ENCODE measurements at regions not wholly inside any gene's neighbourhood (a gene's known extent, or its start where the extent isn't known, plus 50 kb on each side); places are given as distances from the start of the nearest gene placed in this dataset.
"Not testable (repeated sequence)": the region's sequence is repeated elsewhere in the genome, so short reads cannot be mapped to it uniquely, and the experiment has no call there.

- H3K27me3 Mint-ChIP-seq; ATAC-seq (ENCODE audit: low read depth); H3K36me3 Mint-ChIP-seq; DNase-seq; H3K4me1 Mint-ChIP-seq; H3K27ac Mint-ChIP-seq; H3K4me3 Mint-ChIP-seq; POLR2A ChIA-PET; H3K9me3 Mint-ChIP-seq: not testable (repeated sequence)
These were observed 208.0 kb upstream of the IRF2BP2 start for GRCh38 chr1:234818040-234818387.

GRCh38 chr1:234817313-234818039, 207.5 kb upstream of the IRF2BP2 start:
- H3K36me3 Mint-ChIP-seq; DNase-seq; POLR2A ChIA-PET; H3K27ac Mint-ChIP-seq; H3K27me3 Mint-ChIP-seq; H3K9me3 Mint-ChIP-seq; H3K4me1 Mint-ChIP-seq; H3K4me3 Mint-ChIP-seq; ATAC-seq (ENCODE audit: low read depth): not testable (repeated sequence)

- H3K27me3 Mint-ChIP-seq, POLR2A ChIA-PET: not testable (repeated sequence)
These were observed 206.9 kb upstream of the IRF2BP2 start for GRCh38 chr1:234816864-234817263.

GRCh38 chr1:234816186-234816851, 206.3 kb upstream of the IRF2BP2 start:
- H3K4me3 Mint-ChIP-seq; H3K27me3 Mint-ChIP-seq; ATAC-seq (ENCODE audit: low read depth); DNase-seq; H3K27ac Mint-ChIP-seq; H3K36me3 Mint-ChIP-seq; H3K9me3 Mint-ChIP-seq; POLR2A ChIA-PET; H3K4me1 Mint-ChIP-seq: not testable (repeated sequence)

More at GRCh38 chr1:234816864-234817263, 206.9 kb upstream of the IRF2BP2 start:
- H3K4me3 Mint-ChIP-seq; H3K36me3 Mint-ChIP-seq; H3K9me3 Mint-ChIP-seq; H3K27ac Mint-ChIP-seq; H3K4me1 Mint-ChIP-seq; DNase-seq; ATAC-seq (ENCODE audit: low read depth): not testable (repeated sequence)

GRCh38 chr1:234815295-234815815, 205.4 kb upstream of the IRF2BP2 start:
- H3K36me3 Mint-ChIP-seq; H3K4me1 Mint-ChIP-seq; DNase-seq; H3K9me3 Mint-ChIP-seq; POLR2A ChIA-PET; H3K27ac Mint-ChIP-seq; H3K27me3 Mint-ChIP-seq; H3K4me3 Mint-ChIP-seq; ATAC-seq (ENCODE audit: low read depth): not testable (repeated sequence)

- H3K36me3 Mint-ChIP-seq; H3K27ac Mint-ChIP-seq; H3K27me3 Mint-ChIP-seq; H3K4me3 Mint-ChIP-seq; DNase-seq; H3K4me1 Mint-ChIP-seq; POLR2A ChIA-PET; H3K9me3 Mint-ChIP-seq; ATAC-seq (ENCODE audit: low read depth): not testable (repeated sequence)
These were observed 204.3 kb upstream of the IRF2BP2 start for GRCh38 chr1:234814235-234814634.

GRCh38 chr1:234811824-234812223, 201.8 kb upstream of the IRF2BP2 start:
- DNase-seq; POLR2A ChIA-PET; ATAC-seq (ENCODE audit: low read depth); H3K9me3 Mint-ChIP-seq; H3K4me1 Mint-ChIP-seq; H3K27me3 Mint-ChIP-seq; H3K27ac Mint-ChIP-seq; H3K4me3 Mint-ChIP-seq; H3K36me3 Mint-ChIP-seq: not testable (repeated sequence)

- POLR2A ChIA-PET; H3K27ac Mint-ChIP-seq; H3K27me3 Mint-ChIP-seq; H3K4me1 Mint-ChIP-seq; H3K4me3 Mint-ChIP-seq; H3K9me3 Mint-ChIP-seq; H3K36me3 Mint-ChIP-seq; DNase-seq; ATAC-seq (ENCODE audit: low read depth): not testable (repeated sequence)
These were observed 200.7 kb upstream of the IRF2BP2 start for GRCh38 chr1:234810726-234811125.

- H3K4me3 Mint-ChIP-seq; H3K27me3 Mint-ChIP-seq; H3K4me1 Mint-ChIP-seq; POLR2A ChIA-PET; ATAC-seq (ENCODE audit: low read depth); H3K36me3 Mint-ChIP-seq; DNase-seq; H3K9me3 Mint-ChIP-seq; H3K27ac Mint-ChIP-seq: not testable (repeated sequence)
These were observed 199.9 kb upstream of the IRF2BP2 start for GRCh38 chr1:234809854-234810245.

GRCh38 chr1:234808943-234809853, 199.2 kb upstream of the IRF2BP2 start:
- H3K4me1 Mint-ChIP-seq; POLR2A ChIA-PET; H3K27ac Mint-ChIP-seq; H3K9me3 Mint-ChIP-seq; H3K4me3 Mint-ChIP-seq; H3K36me3 Mint-ChIP-seq; ATAC-seq (ENCODE audit: low read depth); DNase-seq; H3K27me3 Mint-ChIP-seq: not testable (repeated sequence)

GRCh38 chr1:234808459-234808858, 198.5 kb upstream of the IRF2BP2 start:
- DNase-seq; H3K27me3 Mint-ChIP-seq; H3K4me1 Mint-ChIP-seq; POLR2A ChIA-PET; H3K9me3 Mint-ChIP-seq; H3K4me3 Mint-ChIP-seq; H3K36me3 Mint-ChIP-seq; ATAC-seq (ENCODE audit: low read depth); H3K27ac Mint-ChIP-seq: not testable (repeated sequence)

- H3K4me1 Mint-ChIP-seq; H3K36me3 Mint-ChIP-seq; H3K9me3 Mint-ChIP-seq; H3K27ac Mint-ChIP-seq; DNase-seq; ATAC-seq (ENCODE audit: low read depth); H3K4me3 Mint-ChIP-seq; POLR2A ChIA-PET; H3K27me3 Mint-ChIP-seq: not testable (repeated sequence)
These were observed 197.7 kb upstream of the IRF2BP2 start for GRCh38 chr1:234807705-234808104.

GRCh38 chr1:234802586-234802985, 192.6 kb upstream of the IRF2BP2 start:
- ATAC-seq (ENCODE audit: low read depth); H3K27ac Mint-ChIP-seq; DNase-seq; H3K9me3 Mint-ChIP-seq; H3K4me1 Mint-ChIP-seq; H3K36me3 Mint-ChIP-seq; H3K4me3 Mint-ChIP-seq; H3K27me3 Mint-ChIP-seq; POLR2A ChIA-PET: not testable (repeated sequence)
